Naive thymus-derived CD4-positive, alpha-beta T cell (primary cell): ENCODE measurements at regions not wholly inside any gene's neighbourhood (a gene's known extent, or its start where the extent isn't known, plus 50 kb on each side); places are given as distances from the start of the nearest gene placed in this dataset.

Experiments
- ATAC-seq: fragments of 150-1000 bp; cut with Tn5 transposase; 2 replicates; pipeline ENCODE4 v1.10.0; 2021; ENCODE audit warnings: mild to moderate bottlenecking, moderate library complexity
- CTCF ChIA-PET: fragments of 350-600 bp; sonication (Branson Sonifier 250); formaldehyde crosslinking; loops from one replicate; lab custom pipeline; 2021; ENCODE audit warnings: antibody characterized with exemption; lab: Charles Lee
- POLR2A ChIA-PET: fragments of 350-600 bp; sonication (Branson Sonifier 250); formaldehyde crosslinking; loops from one replicate; lab custom pipeline; 2021; ENCODE audit warnings: antibody characterized with exemption, inconsistent platforms; lab: Charles Lee
- DNase-seq, 9 donors: peaks; one replicate each; pipeline versions ENCODE4 v3.0.0 to v3.0.0-alpha.2; 2020 to 2022; ENCODE audit warnings: mixed read lengths in 1 of 9
- H3K27ac ChIP-seq: one replicate; pipeline ENCODE4 v1.7.0; 2013; ENCODE audit warnings: mild to moderate bottlenecking, low read depth, low read length, moderate library complexity
- H3K27me3 ChIP-seq, 2 donors: one replicate each; pipeline ENCODE4 v1.7.0; 2013; ENCODE audit warnings: low read length in 2 of 2, mild to moderate bottlenecking in 2 of 2, moderate library complexity in 2 of 2; ENCODE audit not compliant: control insufficient read depth in 2 of 2, insufficient read depth in 2 of 2
- H3K36me3 ChIP-seq, 3 experiments: 1 replicate in 2 of 3; 2 replicates in 1 of 3; pipeline ENCODE4 v1.7.0; 2013; ENCODE audit warnings: low read length in 3 of 3, mild to moderate bottlenecking in 3 of 3, moderate library complexity in 1 of 3; ENCODE audit not compliant: insufficient read depth in 3 of 3, control insufficient read depth in 2 of 3
- H3K4me1 ChIP-seq, 2 donors: one replicate each; pipeline ENCODE4 v1.7.0; 2013; ENCODE audit warnings: low read length in 2 of 2, mild to moderate bottlenecking in 2 of 2, moderate library complexity in 1 of 2; ENCODE audit not compliant: control insufficient read depth in 2 of 2, insufficient read depth in 2 of 2
- H3K4me3 ChIP-seq: 2 replicates; pipeline ENCODE4 v1.7.0; 2013; ENCODE audit warnings: mild to moderate bottlenecking, low read length
- H3K9me3 ChIP-seq, 3 experiments: 1 replicate in 2 of 3; 2 replicates in 1 of 3; pipeline ENCODE4 v1.7.0; 2013; ENCODE audit warnings: low read length in 3 of 3; ENCODE audit not compliant: control insufficient read depth in 2 of 3
- H3K27ac Mint-ChIP-seq, 9 donors: one replicate each; pipeline ENCODE4 v1.8.0; 2020 to 2022; ENCODE audit warnings: mixed read lengths in 9 of 9, mild to moderate bottlenecking in 8 of 9, moderate library complexity in 5 of 9, inconsistent platforms in 2 of 9
- H3K27me3 Mint-ChIP-seq, 5 donors: one replicate each; pipeline ENCODE4 v1.8.0; 2021 to 2022; ENCODE audit warnings: mixed read lengths in 5 of 5, mild to moderate bottlenecking in 1 of 5
- H3K36me3 Mint-ChIP-seq, 5 donors: one replicate each; pipeline ENCODE4 v1.8.0; 2020 to 2022; ENCODE audit warnings: mixed read lengths in 5 of 5, mild to moderate bottlenecking in 3 of 5, inconsistent platforms in 1 of 5
- H3K4me1 Mint-ChIP-seq, 7 donors: one replicate each; pipeline ENCODE4 v1.8.0; 2020 to 2022; ENCODE audit warnings: mixed read lengths in 7 of 7, mild to moderate bottlenecking in 3 of 7, inconsistent platforms in 1 of 7
- H3K4me3 Mint-ChIP-seq, 10 donors: one replicate each; pipeline ENCODE4 v1.8.0; 2020 to 2022; ENCODE audit warnings: mild to moderate bottlenecking in 10 of 10, mixed read lengths in 10 of 10, moderate library complexity in 6 of 10, inconsistent platforms in 2 of 10
- H3K9me3 Mint-ChIP-seq, 11 donors: one replicate each; pipeline ENCODE4 v1.8.0; 2020 to 2022; ENCODE audit warnings: mixed read lengths in 11 of 11, mild to moderate bottlenecking in 4 of 11, inconsistent platforms in 1 of 11, moderate library complexity in 1 of 11
- intact Hi-C, 2 donors: fragments of 100-400 bp; cut with micrococcal nuclease; formaldehyde crosslinking; loops; one replicate each; pipeline ENCODE4 v1.15.1; 2023

- Histone ChIP-seq H3K27me3 (no peaks in the 10 kb centered on the region), H3K4me1 (no peaks in the 10 kb centered on the region), H3K27ac (no peak overlapping the region), H3K9me3 (no peaks in the 10 kb centered on the region), H3K4me3 (no peak overlapping the region), H3K36me3 (no peaks in the 10 kb centered on the region)
- intact Hi-C loops: no loop called here
- no peak overlapping the region for H3K27ac Mint-ChIP-seq
- H3K4me3 Mint-ChIP-seq: no peak overlapping the region
- no peak for ATAC-seq
- no peaks in the 10 kb centered on the region for H3K36me3 Mint-ChIP-seq
- H3K4me1 Mint-ChIP-seq: peaks cover 0 to 2% (median 0%) of the 10 kb centered on the region in 7 donors
- ChIA-PET POLR2A (no interaction called here), CTCF (no interaction called here)
- H3K9me3 Mint-ChIP-seq: no peaks in the 10 kb centered on the region
- DNase-seq: no peak
- H3K27me3 Mint-ChIP-seq: peaks cover 0 to 12% (median 4%) of the 10 kb centered on the region in 5 donors
These were observed 112.8 kb upstream of the PRKCQ start for GRCh38 chr10:6692856-6693255.

- H3K36me3 Mint-ChIP-seq: no peaks in the 10 kb centered on the region
- Histone ChIP-seq H3K9me3 (no peaks in the 10 kb centered on the region), H3K4me1 (no peaks in the 10 kb centered on the region), H3K27ac (no peak overlapping the region), H3K36me3 (no peaks in the 10 kb centered on the region), H3K27me3 (no peaks in the 10 kb centered on the region), H3K4me3 (no peak overlapping the region)
- H3K27me3 Mint-ChIP-seq: peaks cover 0 to 16% (median 8%) of the 10 kb centered on the region in 5 donors
- ChIA-PET CTCF (no interaction called here), POLR2A (no interaction called here)
- H3K4me1 Mint-ChIP-seq: peaks cover 0 to 2% (median 0%) of the 10 kb centered on the region in 7 donors
- no peaks in the 10 kb centered on the region for H3K9me3 Mint-ChIP-seq
- H3K4me3 Mint-ChIP-seq: no peak overlapping the region
- intact Hi-C loops: no loop called here
- no peak for ATAC-seq
- DNase-seq: no peak
- H3K27ac Mint-ChIP-seq: no peak overlapping the region
These were observed 112.0 kb upstream of the PRKCQ start for GRCh38 chr10:6692103-6692502.

GRCh38 chr10:6689036-6689435 lies 109.0 kb upstream of the PRKCQ start:
- Histone ChIP-seq H3K4me3 (no peak overlapping the region), H3K4me1 (no peaks in the 10 kb centered on the region), H3K27me3 (no peaks in the 10 kb centered on the region), H3K36me3 (no peaks in the 10 kb centered on the region), H3K27ac (no peak overlapping the region), H3K9me3 (no peaks in the 10 kb centered on the region)
- CTCF ChIA-PET: no interaction called here
- POLR2A ChIA-PET: no interaction called here
- ATAC-seq: no peak
- DNase-seq: no peak
- Mint-ChIP-seq H3K4me3 (no peak overlapping the region), H3K4me1 (peaks cover 0 to 2% (median 0%) of the 10 kb centered on the region in 7 donors), H3K27ac (peak overlapping the region in 1 of 9 donors; percentile 39), H3K9me3 (no peaks in the 10 kb centered on the region), H3K36me3 (no peaks in the 10 kb centered on the region), H3K27me3 (peaks cover 0 to 31% (median 8%) of the 10 kb centered on the region in 5 donors)
- intact Hi-C loops: no loop called here

GRCh38 chr10:6680735-6681134 lies 100.7 kb upstream of the PRKCQ start:
- Mint-ChIP-seq H3K4me3 (no peak overlapping the region), H3K27ac (no peak overlapping the region), H3K9me3 (peaks cover 0 to 2% (median 0%) of the 10 kb centered on the region in 11 donors), H3K27me3 (peaks cover 0 to 66% (median 0%) of the 10 kb centered on the region in 5 donors), H3K4me1 (peaks cover 0 to 6% (median 0%) of the 10 kb centered on the region in 7 donors), H3K36me3 (no peaks in the 10 kb centered on the region)
- ATAC-seq (no peak), DNase-seq (no peak)
- intact Hi-C loops: no loop called here
- Histone ChIP-seq H3K9me3 (no peaks in the 10 kb centered on the region), H3K4me3 (no peak overlapping the region), H3K4me1 (no peaks in the 10 kb centered on the region), H3K36me3 (no peaks in the 10 kb centered on the region), H3K27me3 (no peaks in the 10 kb centered on the region), H3K27ac (no peak overlapping the region)
- CTCF ChIA-PET: interaction anchor here (0.6 to 3.6 kb wide), 2 partner anchors 90 to 264 kb away, joined by 4 to 32 read pairs; no protein-coding TSS in a partner anchor
- POLR2A ChIA-PET: no interaction called here

GRCh38 chr10:6678956-6679355 lies 98.9 kb upstream of the PRKCQ start:
- H3K4me3 Mint-ChIP-seq: no peak overlapping the region
- Histone ChIP-seq H3K4me1 (no peaks in the 10 kb centered on the region), H3K4me3 (no peak overlapping the region), H3K27me3 (no peaks in the 10 kb centered on the region), H3K36me3 (no peaks in the 10 kb centered on the region), H3K9me3 (no peaks in the 10 kb centered on the region), H3K27ac (no peak overlapping the region)
- DNase-seq: no peak
- CTCF ChIA-PET: interaction anchor here (0.5 to 3.6 kb wide), 16 partner anchors 10 to 569 kb away, joined by 3 to 32 read pairs (median 4); no protein-coding TSS in a partner anchor
- intact Hi-C loops: loop anchor here (1.0 to 5.0 kb wide), 8 partner anchors 206 to 665 kb away; partner anchors contain the start of gene RBM17 (in 1 of the 2)
- POLR2A ChIA-PET: no interaction called here
- no peaks in the 10 kb centered on the region for H3K36me3 Mint-ChIP-seq
- H3K27ac Mint-ChIP-seq: no peak overlapping the region
- no peak for ATAC-seq
- H3K27me3 Mint-ChIP-seq: peaks cover 0 to 69% (median 0%) of the 10 kb centered on the region in 5 donors
- peaks cover 0 to 12% (median 0%) of the 10 kb centered on the region in 7 donors for H3K4me1 Mint-ChIP-seq
- H3K9me3 Mint-ChIP-seq: peaks cover 0 to 2% (median 0%) of the 10 kb centered on the region in 11 donors

GRCh38 chr10:6678211-6678803 lies 98.2 kb upstream of the PRKCQ start:
- intact Hi-C loops: loop anchor here (1.0 to 5.0 kb wide), 8 partner anchors 205 to 664 kb away; partner anchors contain the start of gene RBM17 (in 1 of the 2)
- Mint-ChIP-seq H3K36me3 (no peaks in the 10 kb centered on the region), H3K27me3 (peaks cover 0 to 66% (median 0%) of the 10 kb centered on the region in 5 donors), H3K4me3 (no peak overlapping the region), H3K27ac (no peak overlapping the region), H3K4me1 (peaks cover 0 to 12% (median 0%) of the 10 kb centered on the region in 7 donors), H3K9me3 (peaks cover 0 to 2% (median 0%) of the 10 kb centered on the region in 11 donors)
- no peaks in the 10 kb centered on the region for H3K9me3 ChIP-seq
- no peak overlapping the region for H3K27ac ChIP-seq
- ChIA-PET CTCF (interaction anchor here (0.5 to 3.6 kb wide), 13 partner anchors 9 to 433 kb away, joined by 3 to 32 read pairs (median 4); no protein-coding TSS in a partner anchor), POLR2A (interaction anchor here (1.3 kb wide), 1 partner anchor 97 kb away, joined by 3 read pairs; no protein-coding TSS in a partner anchor)
- H3K4me1 ChIP-seq: no peaks in the 10 kb centered on the region
- ATAC-seq (peak; percentile 56), DNase-seq (peak in 8 of 9 donors; percentile 24 to 55 (median 48))
- H3K36me3 ChIP-seq: no peaks in the 10 kb centered on the region
- no peak overlapping the region for H3K4me3 ChIP-seq
- no peaks in the 10 kb centered on the region for H3K27me3 ChIP-seq
